UCSD-AML1 (cell line): ENCODE measurements at regions not wholly inside any gene's neighbourhood (a gene's known extent, or its start where the extent isn't known, plus 50 kb on each side); places are given as distances from the start of the nearest gene placed in this dataset.

Source experiments
- DNase-seq: peaks from one replicate; lab custom pipeline; 2025; ENCODE audit not compliant: unreplicated experiment; lab: John Stamatoyannopoulos, UW

DNA sequence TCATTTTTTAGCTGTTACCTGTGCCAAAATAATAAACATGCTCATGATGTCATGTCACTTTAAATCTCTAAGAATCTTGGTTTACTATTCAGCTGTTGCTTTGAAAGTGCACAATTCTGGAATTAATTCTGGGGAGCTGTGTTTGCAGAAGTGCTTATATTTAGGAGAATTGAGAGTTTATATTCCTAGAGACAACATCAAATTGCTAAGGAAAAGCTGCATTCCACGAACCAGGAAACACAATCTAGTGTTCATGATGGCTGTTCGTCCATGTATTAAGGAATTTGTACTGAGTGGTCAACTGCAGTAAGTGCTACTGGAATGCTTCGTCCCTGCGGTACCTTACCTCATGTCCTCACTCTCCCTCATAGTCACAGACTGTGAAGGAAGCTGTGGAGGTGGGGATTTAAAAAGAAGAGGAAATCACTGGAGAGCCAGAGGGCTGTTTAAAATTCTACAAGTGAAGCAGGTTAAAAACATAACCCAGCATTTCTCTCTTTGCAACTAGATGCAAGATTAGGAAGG lies 161.0 kb downstream of the TRMT11 start:
- no peak for DNase-seq

DNA sequence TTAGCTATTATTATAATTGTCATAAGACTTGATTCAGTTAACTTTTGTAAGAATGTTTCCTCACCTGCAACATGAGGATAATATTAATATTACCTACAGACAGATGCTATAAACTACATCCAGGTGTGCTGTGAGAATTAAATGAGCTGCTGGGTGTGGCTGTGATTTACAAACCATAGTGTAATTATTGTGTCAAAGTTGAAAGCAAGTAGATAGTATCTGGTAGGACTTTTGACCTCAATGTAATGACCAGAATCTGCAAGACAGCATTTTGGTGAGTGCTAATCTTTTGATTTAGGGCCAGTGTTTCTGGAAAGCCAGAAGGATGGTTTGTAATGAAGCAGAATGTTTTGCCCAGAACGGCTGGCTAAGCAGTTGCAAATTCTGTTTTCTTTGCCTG lies 162.5 kb downstream of the TRMT11 start:
- no peak for DNase-seq

DNA sequence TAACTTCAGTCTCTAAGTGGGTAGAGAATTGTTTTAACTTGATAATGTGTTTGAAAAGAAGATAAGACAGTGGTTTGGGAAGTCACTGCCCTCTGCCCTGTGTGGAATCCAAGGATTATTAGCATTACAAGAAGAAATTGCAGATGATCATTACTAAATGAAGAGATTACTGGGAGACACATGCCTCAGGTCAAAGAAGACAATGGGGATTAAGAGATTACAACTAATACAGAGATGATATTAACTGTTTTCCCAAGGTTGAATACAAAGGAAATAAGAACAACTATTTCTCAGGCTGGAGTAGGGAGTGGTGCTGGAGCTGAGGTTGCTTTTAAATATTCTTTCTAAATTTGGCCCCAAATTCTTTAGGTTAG lies 166.0 kb downstream of the TRMT11 start:
- DNase-seq, result no peak

DNA sequence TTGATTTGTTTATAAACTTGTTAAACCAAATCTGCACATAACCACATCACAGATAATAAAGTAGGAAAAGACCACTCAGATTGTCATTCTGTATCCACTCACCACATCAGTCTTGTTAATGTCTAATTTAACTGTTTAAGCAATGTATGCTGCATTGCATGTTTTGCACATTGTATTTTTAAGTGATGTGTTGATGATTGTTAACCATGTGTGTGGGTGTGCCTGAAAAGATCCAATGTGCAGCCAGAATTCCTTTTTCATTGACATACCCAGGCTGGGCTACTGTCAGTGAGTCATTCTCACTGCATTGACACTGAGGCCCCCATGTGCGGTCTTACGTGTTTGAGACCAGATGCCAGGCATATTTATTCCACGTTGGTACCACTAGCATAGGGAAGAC lies 167.3 kb downstream of the TRMT11 start:
- DNase-seq, result no peak

DNA sequence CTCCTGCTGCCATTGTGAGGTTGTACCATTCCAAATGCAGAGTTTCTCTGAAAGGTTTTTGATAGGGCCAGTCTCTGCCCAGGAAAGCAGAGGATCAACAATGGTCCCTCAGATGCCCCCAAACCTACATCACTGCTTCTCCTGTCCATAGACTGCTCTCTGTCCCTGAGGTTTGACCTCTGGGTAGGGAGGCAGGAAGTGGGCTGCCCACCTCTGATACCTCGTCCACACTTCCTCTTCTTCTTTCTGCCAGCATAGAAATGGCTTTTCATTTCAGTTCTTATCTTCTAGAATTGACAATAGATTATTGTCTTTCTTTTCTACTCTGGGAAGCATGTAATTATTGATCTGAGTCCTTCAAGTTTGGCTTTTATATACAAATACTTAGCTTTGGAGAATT lies 170.6 kb downstream of the TRMT11 start:
- DNase-seq, result peak; percentile 5

DNA sequence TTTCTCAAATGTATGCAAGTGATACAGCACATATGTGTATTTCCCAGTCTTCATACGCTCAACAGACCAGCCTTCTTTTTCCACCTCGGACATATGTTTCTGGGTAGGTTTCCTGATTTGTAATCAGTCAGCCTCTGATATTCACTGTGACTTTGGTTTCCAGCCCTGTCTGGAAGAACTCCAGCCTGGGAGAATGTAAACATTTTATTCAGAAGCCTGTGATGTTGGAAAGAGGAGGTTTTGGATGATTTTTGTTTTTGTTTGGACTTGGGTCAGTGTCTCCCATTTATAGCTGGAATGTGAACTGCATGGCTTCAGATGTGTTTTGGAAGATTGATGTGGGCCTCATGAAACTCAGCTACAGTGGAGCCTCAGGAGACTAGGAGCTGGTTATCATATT lies 172.2 kb upstream of the CENPW start:
- no peak for DNase-seq

DNA sequence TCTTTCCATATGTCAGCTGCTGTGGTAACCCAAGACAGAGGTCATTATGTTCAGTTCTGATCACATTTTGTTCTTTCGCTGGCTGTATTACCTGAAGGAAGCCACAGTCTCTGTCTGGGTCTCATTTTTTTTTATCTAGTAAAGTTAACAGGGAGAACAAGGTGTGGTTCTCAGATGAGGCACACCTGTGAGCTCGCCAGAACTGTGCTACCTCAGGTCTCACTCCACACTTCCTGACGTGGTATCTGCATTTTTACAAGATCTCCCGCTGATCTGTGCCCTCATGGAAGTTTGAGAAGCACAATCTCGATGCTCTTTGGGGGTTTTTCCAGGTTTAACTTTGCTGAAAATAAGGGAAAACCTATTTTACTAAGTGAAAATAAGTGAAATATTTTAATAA lies 169.5 kb upstream of the CENPW start:
- no peak for DNase-seq

DNA sequence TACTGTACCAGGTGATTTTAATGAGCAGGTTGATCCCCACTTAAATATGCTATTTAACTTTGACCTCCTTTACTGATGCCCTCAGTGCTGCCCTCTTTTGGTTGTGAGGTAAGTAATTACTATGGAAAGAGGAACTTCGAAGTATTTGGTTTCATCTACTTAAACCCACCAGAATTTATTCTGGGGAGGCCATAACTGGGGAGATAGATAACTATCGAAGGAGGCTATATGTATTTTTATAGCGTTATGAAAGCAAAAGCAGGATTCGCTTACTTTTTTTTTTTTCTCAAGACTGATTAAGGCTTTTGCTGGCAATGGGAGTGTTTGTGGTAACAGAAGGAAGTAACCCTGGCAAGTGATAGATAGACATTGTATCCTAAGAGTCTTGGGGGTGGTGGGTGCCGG lies 168.9 kb upstream of the CENPW start:
- DNase-seq, result peak; percentile 11

DNA sequence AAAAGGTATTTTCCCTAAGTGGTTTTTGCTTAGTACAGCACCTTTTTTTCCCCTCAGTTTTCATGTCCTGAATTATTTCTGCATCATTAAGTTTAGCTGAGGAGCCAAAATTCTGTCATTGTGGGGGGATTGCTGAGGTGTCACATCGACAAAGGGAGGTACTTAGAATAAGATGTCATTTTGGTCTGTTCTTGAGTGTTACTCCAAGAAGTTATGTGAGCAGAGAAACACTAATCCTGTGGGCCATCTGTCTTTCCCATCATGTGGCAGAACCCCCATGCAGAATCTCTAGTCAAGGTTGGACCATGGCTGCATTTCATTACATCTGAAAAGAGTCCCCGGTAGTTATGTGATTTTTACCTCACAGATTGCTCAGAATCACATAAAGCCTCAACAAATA lies 167.8 kb upstream of the CENPW start:
- DNase-seq, result no peak

DNA sequence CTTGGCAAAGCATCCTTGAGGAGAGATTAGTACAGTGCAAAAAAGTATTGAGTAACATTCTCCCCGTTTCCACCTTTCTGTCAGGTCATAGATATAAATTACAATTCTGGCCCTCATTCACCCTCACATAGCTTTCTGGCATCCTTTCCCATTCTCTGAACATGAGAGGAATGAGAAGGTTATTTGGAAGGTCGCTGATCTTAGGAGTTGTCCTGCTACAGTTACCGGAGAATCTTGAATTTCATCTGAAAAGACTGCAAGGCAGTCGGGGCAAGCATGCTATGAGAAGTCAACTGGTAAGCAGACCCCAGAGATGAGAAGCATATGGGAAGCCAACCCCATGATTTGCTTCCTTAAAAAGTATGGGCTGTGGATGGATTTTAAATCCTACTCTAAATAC lies 166.7 kb upstream of the CENPW start:
- DNase-seq, result no peak

DNA sequence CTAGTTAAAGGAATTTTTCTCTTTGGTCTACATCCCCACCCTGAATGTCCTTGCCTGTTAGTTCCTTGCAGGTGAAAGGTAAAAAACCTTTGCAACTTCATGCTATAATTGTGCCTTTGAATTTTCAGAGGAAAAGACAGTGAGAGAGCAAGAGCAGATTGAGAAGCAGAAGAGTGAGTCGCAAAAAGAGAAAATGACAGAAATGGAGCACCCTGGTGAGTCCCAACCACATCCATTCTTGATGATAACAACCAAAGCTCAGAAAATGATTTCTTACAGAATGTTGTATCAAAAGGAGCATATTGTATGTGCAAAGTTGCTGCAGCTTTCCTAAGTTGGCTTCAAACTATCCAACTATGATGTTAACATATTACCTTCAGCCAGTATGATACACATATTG lies 165.2 kb upstream of the CENPW start:
- DNase-seq, result no peak

DNA sequence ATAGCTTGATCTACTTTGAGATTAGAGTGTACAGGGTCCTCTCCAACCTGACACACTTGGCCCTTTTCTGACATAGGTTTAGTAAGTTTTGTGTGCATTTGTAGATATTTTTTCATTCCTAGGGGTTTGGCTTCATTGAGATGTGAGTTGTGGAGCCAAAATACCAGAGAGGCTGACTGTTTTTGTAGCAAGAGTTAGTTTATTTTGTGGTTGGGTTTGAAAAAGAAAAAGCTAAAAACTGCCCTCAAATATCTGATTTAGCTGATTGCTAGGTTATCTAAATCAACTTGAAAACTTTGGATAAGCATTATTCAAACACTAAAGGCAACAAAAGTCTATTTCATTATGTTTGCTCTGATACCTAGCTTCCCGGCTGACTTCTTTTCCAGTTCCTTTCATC lies 164.7 kb upstream of the CENPW start:
- no peak for DNase-seq

DNA sequence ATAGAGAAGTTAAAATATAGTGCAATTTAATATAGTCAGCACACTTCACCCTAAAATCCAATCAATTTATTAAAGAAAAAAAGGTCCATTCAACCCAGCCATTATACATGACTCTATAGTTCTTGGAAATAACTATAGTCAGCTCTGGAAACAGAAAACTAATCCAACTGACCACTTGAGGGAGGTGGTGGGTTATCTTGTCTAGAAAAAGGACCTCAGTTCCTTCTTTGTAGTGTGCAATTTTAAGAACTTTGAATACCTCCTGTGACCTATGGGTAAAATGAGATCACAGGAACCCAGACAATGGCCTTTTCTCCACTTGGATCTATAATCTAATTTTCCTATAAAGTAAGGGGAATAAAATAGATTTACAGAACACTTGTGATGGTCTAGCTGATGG lies 163.6 kb upstream of the CENPW start:
- no peak for DNase-seq

DNA sequence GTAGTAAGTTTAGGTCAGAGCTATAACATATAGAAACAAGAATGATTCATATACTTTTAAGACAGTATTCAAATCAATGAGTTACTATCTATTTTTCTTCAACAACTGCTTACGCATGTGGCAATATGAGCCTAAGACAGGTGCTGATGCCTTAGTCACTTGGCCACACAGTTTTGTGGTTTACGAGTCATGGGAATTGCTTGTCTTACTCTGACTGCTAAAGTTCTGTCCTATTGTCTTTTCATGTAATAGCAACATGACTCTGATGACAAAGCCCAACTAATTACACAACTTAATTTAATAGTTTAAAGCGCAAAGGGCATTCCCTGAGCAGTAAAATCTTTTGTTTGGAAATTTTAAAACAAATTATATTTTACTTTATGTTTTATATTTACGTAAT lies 159.3 kb upstream of the CENPW start:
- no peak for DNase-seq

DNA sequence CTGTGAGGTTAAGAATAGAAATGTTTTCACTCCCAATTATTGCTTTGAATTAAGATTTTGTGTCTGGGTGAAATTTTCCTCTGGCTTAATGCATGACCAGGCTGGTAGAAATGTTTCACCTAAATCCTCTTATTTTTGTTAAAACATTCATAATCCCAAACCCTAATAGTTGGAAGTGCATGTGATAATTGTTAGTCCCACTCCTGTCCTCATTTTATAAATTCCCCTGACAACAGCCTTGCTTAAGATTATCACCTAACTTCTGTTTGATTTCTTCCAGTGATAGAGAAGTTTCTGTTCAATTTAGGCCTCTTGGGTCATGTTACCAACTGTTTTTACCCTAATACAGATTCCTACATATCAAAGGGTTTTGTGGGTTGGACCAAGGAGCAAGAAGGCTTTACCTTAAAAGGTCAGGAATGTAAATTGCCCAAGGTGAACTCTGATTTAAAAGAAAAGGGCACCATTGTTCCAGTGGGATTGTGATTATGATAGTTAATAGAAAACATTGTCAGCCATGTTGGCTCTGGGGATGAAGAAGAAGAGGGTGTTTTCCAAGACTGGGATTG lies 158.7 kb upstream of the CENPW start:
- DNase-seq, result no peak

DNA sequence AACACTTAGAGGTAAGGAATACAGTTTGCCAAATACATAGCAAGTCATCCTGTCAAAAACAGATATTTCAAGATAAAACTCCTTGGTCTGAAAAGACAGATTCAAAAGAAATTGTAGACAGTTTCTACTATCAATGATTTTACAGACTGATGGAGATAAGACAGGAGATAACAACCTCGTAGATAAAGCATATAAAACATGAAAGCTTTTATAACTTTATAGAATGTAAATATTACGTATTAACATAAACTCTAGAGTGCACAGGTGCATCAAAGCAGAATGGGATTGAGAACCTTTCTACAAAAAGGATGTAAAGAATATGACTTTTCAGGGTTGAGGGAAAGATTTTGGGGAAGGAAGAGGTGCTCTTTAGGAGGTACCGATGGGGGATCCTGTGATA lies 158.0 kb upstream of the CENPW start:
- DNase-seq, result no peak

DNA sequence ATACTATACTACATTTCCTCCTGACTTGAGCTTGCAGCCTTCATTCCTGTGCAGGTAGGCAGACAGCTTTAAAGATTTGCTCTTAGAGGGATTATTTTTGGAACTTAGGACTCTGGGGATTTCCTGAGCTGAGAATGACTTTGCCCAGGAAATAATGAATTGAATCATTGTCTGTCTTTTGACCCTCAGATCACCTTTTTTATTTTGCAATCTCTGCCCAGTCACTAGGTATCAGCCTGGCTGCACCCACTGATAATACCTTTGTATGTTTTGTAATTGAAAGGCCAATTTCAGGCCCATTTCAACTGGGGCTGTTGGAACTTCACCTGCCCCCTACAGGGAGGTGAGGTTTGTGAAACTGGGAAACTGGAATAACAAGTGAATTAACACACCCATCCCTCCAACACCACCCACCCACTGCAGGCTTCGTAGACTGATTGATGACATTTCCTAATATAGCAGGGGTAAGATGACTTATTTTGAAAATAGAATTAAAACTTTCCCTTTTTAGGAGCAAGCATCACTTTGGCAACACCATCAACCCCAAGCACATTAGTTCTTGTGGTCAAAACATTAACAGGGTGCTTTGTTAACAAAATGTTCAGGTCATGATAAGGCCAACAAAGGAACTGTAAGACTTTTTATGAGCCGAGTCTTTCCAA lies 157.1 kb upstream of the CENPW start:
- no peak for DNase-seq

DNA sequence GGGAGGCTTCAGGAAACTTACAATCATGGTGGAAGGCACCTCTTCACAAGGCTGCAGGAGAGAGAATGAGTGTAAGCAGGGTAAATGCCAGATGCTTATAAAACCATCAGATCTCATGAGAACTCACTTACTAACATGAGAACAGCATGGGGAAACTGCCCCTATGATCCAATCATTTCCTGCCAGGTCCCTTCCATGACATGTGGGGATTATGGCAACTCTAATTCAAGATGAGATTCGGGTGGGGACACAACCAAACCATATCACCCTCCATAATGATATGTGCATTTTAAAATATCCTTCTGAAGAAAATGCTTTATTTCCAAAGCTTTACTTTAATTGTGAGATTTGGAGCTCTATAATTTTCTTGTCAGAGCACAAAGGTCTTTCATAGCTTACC lies 154.1 kb upstream of the CENPW start:
- no peak for DNase-seq

DNA sequence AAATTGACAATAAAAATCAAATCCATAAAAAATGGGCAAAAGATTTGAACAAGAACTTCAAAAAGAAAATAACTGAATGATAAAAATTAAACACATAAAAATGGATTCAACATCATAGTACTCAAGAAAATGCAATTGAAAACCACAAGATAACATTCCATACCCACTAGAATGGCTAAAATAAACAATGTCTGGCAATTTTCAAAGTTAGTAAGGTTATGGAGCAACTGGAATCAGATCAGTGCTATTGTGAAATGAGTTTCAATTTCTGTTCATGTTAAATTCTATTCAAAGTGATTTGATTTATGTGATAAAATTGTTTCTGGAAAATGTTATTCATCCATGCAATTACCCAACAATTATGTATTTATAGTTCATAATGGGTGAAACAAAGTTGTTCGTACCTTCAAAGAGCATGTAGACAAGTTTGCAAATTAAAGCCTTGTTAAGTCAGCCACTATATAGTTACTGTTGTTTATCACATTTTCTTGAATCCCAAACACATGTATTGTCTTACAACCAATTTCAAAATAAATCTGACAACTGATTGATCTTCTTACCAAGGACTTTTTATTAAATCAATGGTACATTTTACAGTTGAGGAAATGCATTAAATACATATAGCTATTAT lies 151.5 kb upstream of the CENPW start:
- DNase-seq, result no peak

DNA sequence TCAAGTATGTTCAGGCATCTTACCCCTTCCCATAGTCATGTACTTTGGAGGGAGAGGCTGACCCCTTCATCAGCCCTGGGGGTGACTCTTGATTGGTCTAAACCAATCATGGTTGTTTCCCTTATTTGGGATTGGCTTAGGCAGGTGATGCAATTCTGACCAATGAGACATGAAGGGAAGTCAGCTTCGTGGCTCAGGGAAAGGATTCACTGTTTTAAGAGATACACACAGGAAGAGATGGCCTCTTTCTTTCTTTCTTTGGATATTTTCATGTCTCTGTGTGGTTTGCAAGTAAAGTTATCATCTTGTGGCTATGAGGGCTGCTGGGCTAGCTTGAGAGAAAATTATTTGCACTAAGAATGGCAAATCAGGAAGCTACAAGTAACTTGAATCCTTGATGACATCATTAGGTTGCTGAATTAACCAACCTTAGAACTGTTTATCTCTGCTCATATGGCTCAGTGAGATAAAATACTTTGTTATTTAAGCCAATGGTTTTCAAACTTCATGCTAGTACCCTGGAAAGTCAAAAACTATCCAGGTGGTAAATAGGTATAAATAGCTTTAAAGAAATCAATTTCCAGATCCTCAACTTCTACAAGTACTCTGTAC lies 144.2 kb upstream of the CENPW start:
- DNase-seq, result no peak

DNA sequence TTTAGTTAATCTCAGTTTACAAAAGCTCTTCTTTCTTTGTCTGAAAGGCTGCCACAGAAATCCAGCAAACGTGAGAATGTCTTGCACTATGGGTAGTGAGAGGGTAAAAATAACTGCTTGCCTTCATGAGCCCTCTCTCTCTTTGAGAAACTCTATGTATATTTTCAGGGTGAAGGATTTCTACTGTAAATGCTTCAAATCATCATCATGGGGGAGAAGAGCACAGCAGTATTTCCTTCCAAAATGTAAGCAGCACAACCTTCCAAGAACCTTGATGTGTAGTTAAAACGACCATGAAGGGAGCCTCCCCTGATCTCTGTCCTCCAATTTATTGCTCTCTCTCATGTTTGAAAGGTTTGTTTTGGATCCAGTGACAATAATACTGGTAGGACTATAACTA lies 141.3 kb upstream of the CENPW start:
- DNase-seq, result no peak

DNA sequence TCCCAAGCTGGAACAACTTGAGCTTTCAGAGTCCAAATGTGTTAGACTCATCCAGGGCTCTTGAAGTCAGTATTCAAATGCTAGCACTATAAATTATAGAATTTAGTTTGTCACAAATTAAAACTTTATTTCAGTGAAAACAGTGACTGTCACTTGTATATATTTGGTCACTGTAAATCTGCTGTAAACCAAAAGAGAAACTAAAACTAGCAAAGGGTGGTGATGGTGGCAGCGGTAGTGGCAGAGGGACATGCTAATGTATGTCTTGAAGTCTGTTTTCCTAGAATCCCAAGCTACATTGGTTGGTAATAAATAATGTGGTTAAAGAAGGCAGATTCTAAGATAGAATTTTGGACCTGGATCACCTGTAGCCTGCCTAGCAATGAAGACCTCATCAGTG lies 140.4 kb upstream of the CENPW start:
- no peak for DNase-seq
